ENCODE measurements at regions not wholly inside any gene's neighbourhood (a gene's known extent, or its start where the extent isn't known, plus 50 kb on each side); places are given as distances from the start of the nearest gene placed in this dataset.

- no peak overlapping the region for H3K4me3 ChIP-seq (ENCODE audit: low read depth, low read length)
- Mint-ChIP-seq H3K27me3 (ENCODE audit: insufficient read depth, unreplicated experiment) (no peaks in the 10 kb centered on the region), H3K9me3 (ENCODE audit: unreplicated experiment) (no peaks in the 10 kb centered on the region), H3K4me1 (ENCODE audit: low read depth, unreplicated experiment) (no peaks in the 10 kb centered on the region), H3K4me3 (ENCODE audit: unreplicated experiment) (no peak overlapping the region), H3K36me3 (ENCODE audit: insufficient read depth, unreplicated experiment) (no peaks in the 10 kb centered on the region), H3K27ac (ENCODE audit: unreplicated experiment) (no peak overlapping the region)
- no peaks in the 10 kb centered on the region for H3K27me3 ChIP-seq (replicated peaks; ENCODE audit: control insufficient read depth, insufficient read depth, low read length)
- no peak for TF ChIP-seq CTCF (IDR thresholded peaks at IDR 0.05; ENCODE audit: insufficient read depth in 1 of 2, low read depth in 1 of 2, low read length in 1 of 2, severe bottlenecking in 1 of 2, unreplicated experiment in 1 of 2)
- ChIA-PET POLR2A (no interaction called here), CTCF (no interaction called here)
- H3K4me1 ChIP-seq, result no peaks in the 10 kb centered on the region
- no peaks in the 10 kb centered on the region for H3K36me3 ChIP-seq (ENCODE audit: control insufficient read depth, insufficient read depth, low read length)
- H3K9me3 ChIP-seq, result no peaks in the 10 kb centered on the region
- DNase-seq, result no peak
- BruUV-seq (replicated peaks), result no TSS peak
- intact Hi-C loops (cut with micrococcal nuclease; ENCODE audit: unreplicated experiment), result no loop called here
These were observed 863.7 kb upstream of the VRK2 start for GRCh38 chr2:57182916-57183315.

GRCh38 chr2:57185568-57185967, 861.0 kb upstream of the VRK2 start:
- Mint-ChIP-seq H3K36me3 (ENCODE audit: insufficient read depth, unreplicated experiment) (no peaks in the 10 kb centered on the region), H3K27me3 (ENCODE audit: insufficient read depth, unreplicated experiment) (no peaks in the 10 kb centered on the region), H3K9me3 (ENCODE audit: unreplicated experiment) (no peaks in the 10 kb centered on the region), H3K4me1 (ENCODE audit: low read depth, unreplicated experiment) (no peaks in the 10 kb centered on the region), H3K27ac (ENCODE audit: unreplicated experiment) (no peak overlapping the region), H3K4me3 (ENCODE audit: unreplicated experiment) (no peak overlapping the region)
- POLR2A ChIA-PET, result no interaction called here
- no peak overlapping the region for H3K4me3 ChIP-seq (ENCODE audit: low read depth, low read length)
- H3K36me3 ChIP-seq (ENCODE audit: control insufficient read depth, insufficient read depth, low read length), result no peaks in the 10 kb centered on the region
- H3K9me3 ChIP-seq, result no peaks in the 10 kb centered on the region
- intact Hi-C loops (cut with micrococcal nuclease; ENCODE audit: unreplicated experiment), result no loop called here
- H3K4me1 ChIP-seq, result no peaks in the 10 kb centered on the region
- CTCF ChIA-PET, result no interaction called here
- no peaks in the 10 kb centered on the region for H3K27me3 ChIP-seq (replicated peaks; ENCODE audit: control insufficient read depth, insufficient read depth, low read length)
- DNase-seq, result no peak
- BruUV-seq (replicated peaks), result no TSS peak
- TF ChIP-seq CTCF (IDR thresholded peaks at IDR 0.05; ENCODE audit: insufficient read depth in 1 of 2, low read depth in 1 of 2, low read length in 1 of 2, severe bottlenecking in 1 of 2, unreplicated experiment in 1 of 2), result no peak

GRCh38 chr2:57190007-57190406, 856.6 kb upstream of the VRK2 start:
- H3K27me3 ChIP-seq (replicated peaks; ENCODE audit: control insufficient read depth, insufficient read depth, low read length), result no peaks in the 10 kb centered on the region
- H3K9me3 Mint-ChIP-seq (ENCODE audit: unreplicated experiment), result peaks cover 11% of the 10 kb centered on the region
- no peaks in the 10 kb centered on the region for H3K36me3 Mint-ChIP-seq (ENCODE audit: insufficient read depth, unreplicated experiment)
- no peak overlapping the region for H3K27ac Mint-ChIP-seq (ENCODE audit: unreplicated experiment)
- no peaks in the 10 kb centered on the region for H3K4me1 Mint-ChIP-seq (ENCODE audit: low read depth, unreplicated experiment)
- POLR2A ChIA-PET, result no interaction called here
- H3K4me1 ChIP-seq, result no peaks in the 10 kb centered on the region
- no peak for DNase-seq
- H3K4me3 ChIP-seq (ENCODE audit: low read depth, low read length), result no peak overlapping the region
- CTCF ChIA-PET, result no interaction called here
- no peak for TF ChIP-seq CTCF (IDR thresholded peaks at IDR 0.05; ENCODE audit: insufficient read depth in 1 of 2, low read depth in 1 of 2, low read length in 1 of 2, severe bottlenecking in 1 of 2, unreplicated experiment in 1 of 2)
- no peaks in the 10 kb centered on the region for H3K36me3 ChIP-seq (ENCODE audit: control insufficient read depth, insufficient read depth, low read length)
- no peaks in the 10 kb centered on the region for H3K9me3 ChIP-seq
- no TSS peak for BruUV-seq (replicated peaks)
- H3K27me3 Mint-ChIP-seq (ENCODE audit: insufficient read depth, unreplicated experiment), result no peaks in the 10 kb centered on the region
- no peak overlapping the region for H3K4me3 Mint-ChIP-seq (ENCODE audit: unreplicated experiment)
- intact Hi-C loops (cut with micrococcal nuclease; ENCODE audit: unreplicated experiment), result no loop called here

All from Caco-2 (cell line).